Psoas muscle (tissue), 7 donors: ENCODE measurements at regions not wholly inside any gene's neighbourhood (a gene's known extent, or its start where the extent isn't known, plus 50 kb on each side); places are given as distances from the start of the nearest gene placed in this dataset.

ENCODE experiments used
- ATAC-seq, 4 donors: fragments of 200-7000 bp; cut with Tn5 transposase; one replicate each; pipeline ENCODE4 v1.9.1; 2020; ENCODE audit warnings: moderate library complexity in 3 of 4, mild to moderate bottlenecking in 2 of 4
- DNase-seq, 2 donors: peaks; one replicate each; pipeline ENCODE4 v3.0.0-alpha.2; 2020
- H3K27ac ChIP-seq: fragments of 200-600 bp; one replicate; pipeline ENCODE4 v1.8.0; 2022
- H3K27me3 ChIP-seq, 3 donors: fragments of 200-600 bp in 1 of 3; one replicate each; pipeline versions ENCODE4 v1.6.1 to v1.8.0; 2013 to 2022; ENCODE audit warnings: low read length in 2 of 3, mild to moderate bottlenecking in 2 of 3, moderate library complexity in 1 of 3; ENCODE audit not compliant: insufficient read depth in 3 of 3
- H3K36me3 ChIP-seq, 2 donors: fragments of 200-600 bp in 1 of 2; one replicate each; pipeline versions ENCODE4 v1.6.1 to v1.8.0; 2013 to 2022; ENCODE audit warnings: low read depth in 1 of 2, mild to moderate bottlenecking in 1 of 2, moderate library complexity in 1 of 2; ENCODE audit not compliant: insufficient read depth in 1 of 2
- H3K4me1 ChIP-seq: fragments of 200-600 bp; one replicate; pipeline ENCODE4 v1.8.0; 2022
- H3K4me3 ChIP-seq: fragments of 200-600 bp; one replicate; pipeline ENCODE4 v1.8.0; 2022; ENCODE audit warnings: mild to moderate bottlenecking
- H3K9me3 ChIP-seq: fragments of 200-600 bp; one replicate; pipeline ENCODE4 v1.8.0; 2022
- CTCF ChIP-seq: fragments of 200-600 bp; IDR thresholded peaks from one replicate; pipeline ENCODE4 v1.8.0; 2022; ENCODE audit warnings: antibody characterized with exemption
- WGBS, 3 donors: extraction: QIAGEN DNeasy Blood & Tissue Kit; methylation state at CpG; one replicate each; pipeline versions ENCODE4 v1.1.6 to v1.1.7; 2013; 5-methylcytosine and 5-hydroxymethylcytosine counted together
- intact Hi-C, 2 donors: fragments of 100-400 bp; cut with DNase I; formaldehyde crosslinking; loops; one replicate each; pipeline versions ENCODE4 v1.11.0 to v1.14.2; 2022
- donor health status: healthy with polysubstance abuse.
- donor health status: DM: no; HTN: no; CAD: no; lungs with moderate emphysema.
- donor health status: Bipolar disorder and iron deficiency.
- donor health status: healthy.
- donor health status: DM: yes; HTN: yes; CAD: no.
- donor health status: DM: no; HTN: no; CAD: no.
- donor health status: DM: yes; HTN: yes; CAD: no.

DNA sequence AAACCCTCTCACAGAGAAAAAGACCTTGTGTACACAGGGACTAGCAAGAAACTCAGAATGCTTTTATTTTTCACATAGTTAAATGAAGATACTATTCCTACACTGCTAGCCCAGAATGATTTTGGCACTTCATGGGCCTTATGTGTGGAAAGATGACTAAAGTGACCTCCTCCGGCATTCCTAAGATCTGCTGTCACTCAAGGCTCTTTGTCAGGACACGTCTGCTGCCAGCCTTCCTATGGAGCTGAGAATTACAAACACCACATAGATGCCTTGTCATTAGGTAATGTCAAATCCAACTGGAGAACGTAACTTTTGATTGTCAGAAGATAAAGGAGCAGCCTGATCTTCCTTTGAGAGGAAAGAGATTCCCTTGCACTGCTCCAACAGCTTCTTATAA is 249.1 kb downstream of the FAT3 start:
- no peaks in the 10 kb centered on the region for H3K36me3 ChIP-seq
- H3K27ac ChIP-seq = no peak overlapping the region
- DNase-seq (no peak), ATAC-seq (no peak)
- no peaks in the 10 kb centered on the region for H3K27me3 ChIP-seq
- 71 to 73% (median 72%) methylated on average over 3 of the region's 3 CpGs for WGBS, 3 donors
- intact Hi-C loops = no loop called here
- H3K4me1 ChIP-seq = no peaks in the 10 kb centered on the region
- no peaks in the 10 kb centered on the region for H3K9me3 ChIP-seq
- TF ChIP-seq CTCF = no peak
- no peak overlapping the region for H3K4me3 ChIP-seq

DNA sequence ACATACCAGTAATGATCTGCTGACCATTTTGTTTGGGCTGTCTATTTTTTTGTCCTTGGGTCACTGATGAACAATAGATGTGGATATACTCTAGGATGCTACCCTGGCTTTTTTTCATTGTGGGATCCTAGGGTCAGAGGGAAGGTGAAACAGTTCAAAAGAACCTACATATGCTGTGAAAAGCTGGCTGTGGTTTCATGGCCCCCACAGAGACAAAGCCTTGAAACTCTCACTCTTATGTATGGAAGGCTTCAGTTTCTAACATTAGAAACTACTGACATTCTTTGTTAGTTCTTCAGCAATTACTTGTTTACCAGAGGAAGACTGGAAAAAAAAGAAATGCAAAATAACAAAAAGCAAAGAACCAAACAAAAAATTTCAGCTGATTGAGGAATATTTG is 250.7 kb downstream of the FAT3 start:
- H3K4me3 ChIP-seq = no peak overlapping the region
- no peak overlapping the region for H3K27ac ChIP-seq
- no peaks in the 10 kb centered on the region for H3K36me3 ChIP-seq
- intact Hi-C loops = no loop called here
- no peaks in the 10 kb centered on the region for H3K4me1 ChIP-seq
- no peak for ATAC-seq
- no peak for DNase-seq
- TF ChIP-seq CTCF = no peak
- H3K9me3 ChIP-seq = no peaks in the 10 kb centered on the region
- H3K27me3 ChIP-seq = no peaks in the 10 kb centered on the region

- WGBS, 3 donors = 74 to 81% (median 80%) methylated on average over 3 of the region's 3 CpGs
- intact Hi-C loops = no loop called here
- TF ChIP-seq CTCF = no peak
Measured at GRCh38 chr11:92475819-92476218, 251.2 kb downstream of the FAT3 start.

DNA sequence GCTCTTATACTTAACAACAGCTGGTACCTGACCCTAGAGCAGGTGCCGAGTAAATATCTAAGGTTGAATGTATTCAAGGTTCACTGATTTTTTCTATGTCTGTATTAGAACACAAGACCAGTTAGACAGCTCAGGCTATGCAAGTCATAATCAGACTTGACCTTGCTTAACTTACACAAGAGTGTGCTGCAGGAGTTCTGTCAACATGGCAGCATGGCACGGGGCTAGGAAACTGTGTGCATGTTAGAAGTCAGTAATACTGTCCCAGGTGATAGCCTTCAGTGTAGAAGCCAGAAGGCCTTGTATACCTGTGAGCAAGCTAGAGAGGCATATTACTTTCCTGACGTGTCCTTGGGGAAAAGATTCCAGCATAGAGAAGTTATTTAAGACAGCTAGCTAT is 253.1 kb downstream of the FAT3 start:
- DNase-seq (no peak), ATAC-seq (no peak)
- TF ChIP-seq CTCF = no peak
- intact Hi-C loops = no loop called here
- Histone ChIP-seq H3K9me3 (no peaks in the 10 kb centered on the region), H3K4me3 (no peak overlapping the region), H3K36me3 (no peaks in the 10 kb centered on the region), H3K4me1 (no peaks in the 10 kb centered on the region), H3K27ac (no peak overlapping the region), H3K27me3 (no peaks in the 10 kb centered on the region)
- 81 to 87% (median 85%) methylated on average over 3 of the region's 3 CpGs for WGBS, 3 donors

More at GRCh38 chr11:92475819-92476218, 251.2 kb downstream of the FAT3 start:
- Histone ChIP-seq H3K36me3 (no peaks in the 10 kb centered on the region), H3K9me3 (no peaks in the 10 kb centered on the region), H3K4me1 (no peaks in the 10 kb centered on the region), H3K27me3 (no peaks in the 10 kb centered on the region), H3K27ac (no peak overlapping the region), H3K4me3 (no peak overlapping the region)
- DNase-seq (no peak), ATAC-seq (no peak)

- Histone ChIP-seq H3K4me1 (no peaks in the 10 kb centered on the region), H3K9me3 (no peaks in the 10 kb centered on the region), H3K27ac (no peak overlapping the region), H3K27me3 (no peaks in the 10 kb centered on the region), H3K4me3 (no peak overlapping the region), H3K36me3 (no peaks in the 10 kb centered on the region)
- no peak for TF ChIP-seq CTCF
- DNase-seq (no peak), ATAC-seq (no peak)
- intact Hi-C loops = no loop called here
- 81 to 88% (median 82%) methylated on average over 1 of the region's 1 CpG for WGBS, 3 donors
Measured at GRCh38 chr11:92480499-92480898, 255.9 kb downstream of the FAT3 start.
